SK-N-SH (cell line): ENCODE measurements at regions not wholly inside any gene's neighbourhood (a gene's known extent, or its start where the extent isn't known, plus 50 kb on each side); places are given as distances from the start of the nearest gene placed in this dataset.

Experiments used
- CTCF ChIA-PET: fragments of 300-600, 350-600 bp; formaldehyde crosslinking; extraction: SDS; loops from one replicate; lab custom pipeline; 2021; lab: Yijun Ruan, JAX
- POLR2A ChIA-PET: fragments of 350-600 bp; sonication (Branson Sonifier 250); formaldehyde crosslinking; extraction: SDS; loops from one replicate; lab custom pipeline; 2020; ENCODE audit warnings: antibody characterized with exemption, inconsistent platforms; lab: Yijun Ruan, JAX
- DNase-seq: peaks from one replicate; pipeline ENCODE4 v3.0.0; 2012
- H2AFZ ChIP-seq: fragments of 200-600 bp; sonication (generic); 2 replicates; pipeline ENCODE4 v1.8.1; 2016; ENCODE audit warnings: antibody characterized with exemption, mild to moderate bottlenecking, low read depth
- H3F3A ChIP-seq: fragments of 200-600 bp; sonication (generic); replicated peaks from 2 replicates; pipeline ENCODE3; 2016; ENCODE audit warnings: antibody characterized with exemption, mild to moderate bottlenecking; ENCODE audit not compliant: insufficient read depth
- H3K27ac ChIP-seq, 2 experiments: fragments of 200-500 bp in 1 of 2; fragments of 200-600 bp in 1 of 2; sonication (Bioruptor generic) in 1 of 2; sonication (generic), shearing (Covaris generic) in 1 of 2; 2 replicates each; pipeline versions ENCODE4 v1.5.1 to v1.6.1; 2014 to 2016; ENCODE audit warnings: low read depth in 2 of 2, inconsistent platforms in 1 of 2, low read length in 1 of 2, mild to moderate bottlenecking in 1 of 2, mixed read lengths in 1 of 2
- H3K27me3 ChIP-seq: fragments of 200-600 bp; sonication (generic), shearing (Covaris generic); 2 replicates; pipeline ENCODE4 v1.6.1; 2016; ENCODE audit warnings: mixed run types; ENCODE audit not compliant: insufficient read depth
- H3K36me3 ChIP-seq, 2 experiments: fragments of 200-500 bp in 1 of 2; fragments of 200-600 bp in 1 of 2; sonication (Bioruptor generic) in 1 of 2; sonication (generic) in 1 of 2; replicated peaks in 1 of 2; 2 replicates each; pipeline versions ENCODE3 to v1.5.1; 2014 to 2016; ENCODE audit warnings: low read length in 1 of 2, mild to moderate bottlenecking in 1 of 2; ENCODE audit not compliant: insufficient read depth in 2 of 2, control insufficient read depth in 1 of 2
- H3K4me1 ChIP-seq, 2 experiments: fragments of 200-500 bp in 1 of 2; fragments of 200-600 bp in 1 of 2; sonication (Bioruptor generic) in 1 of 2; sonication (generic), shearing (Covaris generic) in 1 of 2; 2 replicates each; pipeline versions ENCODE4 v1.5.1 to v1.6.1; 2014 to 2016; ENCODE audit warnings: low read depth in 1 of 2, low read length in 1 of 2, mixed run types in 1 of 2; ENCODE audit not compliant: insufficient read depth in 2 of 2, control insufficient read depth in 1 of 2
- H3K4me2 ChIP-seq: fragments of 200-600 bp; sonication (generic), shearing (Covaris generic); 2 replicates; pipeline ENCODE4 v1.6.1; 2017; ENCODE audit warnings: mixed run types
- H3K4me3 ChIP-seq, 2 experiments: fragments of 200-500 bp in 1 of 2; fragments of 200-600 bp in 1 of 2; sonication (Bioruptor generic) in 1 of 2; sonication (generic), shearing (Covaris generic) in 1 of 2; 2 replicates each; pipeline versions ENCODE4 v1.5.1 to v1.8.1; 2014 to 2016; ENCODE audit warnings: low read depth in 2 of 2, inconsistent platforms in 1 of 2, low read length in 1 of 2, mild to moderate bottlenecking in 1 of 2, mixed read lengths in 1 of 2, moderate library complexity in 1 of 2
- H3K79me2 ChIP-seq: fragments of 200-600 bp; sonication (generic); 2 replicates; pipeline ENCODE4 v1.8.1; 2017; ENCODE audit warnings: mild to moderate bottlenecking; ENCODE audit not compliant: insufficient read depth
- H3K9ac ChIP-seq: fragments of 200-600 bp; sonication (generic); 2 replicates; pipeline ENCODE4 v1.6.1; 2017; ENCODE audit warnings: mixed run types
- H3K9me2 ChIP-seq: fragments of 200-600 bp; sonication (generic); 2 replicates; pipeline ENCODE4 v1.6.1; 2017; ENCODE audit warnings: mixed run types
- H3K9me3 ChIP-seq: fragments of 200-600 bp; sonication (generic); 2 replicates; pipeline ENCODE4 v1.6.1; 2017; ENCODE audit warnings: mixed run types, mild to moderate bottlenecking, moderate library complexity
- H4K20me1 ChIP-seq: fragments of 200-600 bp; sonication (generic); 2 replicates; pipeline ENCODE4 v1.6.1; 2017; ENCODE audit warnings: mild to moderate bottlenecking, mixed run types; ENCODE audit not compliant: insufficient read depth
- FOSL2 ChIP-seq: IDR thresholded peaks from 2 replicates; pipeline ENCODE4 v1.4.0; 2012; ENCODE audit warnings: low read depth, mild to moderate bottlenecking, moderate library complexity, borderline replicate concordance
- FOXJ3 ChIP-seq: sonication (generic); formaldehyde crosslinking; IDR thresholded peaks from 2 replicates; pipeline ENCODE4 v1.5.1; 2020; ENCODE audit warnings: mild to moderate bottlenecking, missing genetic modification reagents
- GATA2 ChIP-seq: sonication (generic); formaldehyde crosslinking; IDR thresholded peaks from 2 replicates; pipeline ENCODE4 v1.5.0; 2020; ENCODE audit warnings: mild to moderate bottlenecking, missing genetic modification reagents
- IRF3 ChIP-seq: fragments of 150-350 bp; IDR thresholded peaks from 2 replicates; pipeline ENCODE4 v1.6.1; 2016; ENCODE audit warnings: mild to moderate bottlenecking, low read depth, low read length
- MEF2A ChIP-seq: IDR thresholded peaks from 2 replicates; pipeline ENCODE4 v1.4.0; 2012; ENCODE audit warnings: low read depth, borderline replicate concordance
- MXI1 ChIP-seq: IDR thresholded peaks from 2 replicates; pipeline ENCODE4 v1.6.1; 2012; ENCODE audit warnings: mild to moderate bottlenecking, low read depth, low read length, improper control_type of control experiment
- NRF1 ChIP-seq: IDR thresholded peaks from 2 replicates; pipeline ENCODE4 v1.6.1; 2012; ENCODE audit warnings: low read depth, mild to moderate bottlenecking, low read length
- POLR2AphosphoS5 ChIP-seq: IDR thresholded peaks from 2 replicates; pipeline ENCODE4 v1.6.1; 2012; ENCODE audit warnings: low read depth, low read length
- RCOR1 ChIP-seq: fragments of 150-350 bp; IDR thresholded peaks from 2 replicates; pipeline ENCODE4 v1.6.1; 2017; ENCODE audit warnings: antibody characterized with exemption, low read length
- RFX5 ChIP-seq: IDR thresholded peaks from 2 replicates; pipeline ENCODE4 v1.6.1; 2012; ENCODE audit warnings: mild to moderate bottlenecking, improper control_type of control experiment, low read length
- SIN3A ChIP-seq: IDR thresholded peaks from 2 replicates; pipeline ENCODE4 v1.6.1; 2012; ENCODE audit warnings: low read depth, mild to moderate bottlenecking, low read length, moderate library complexity, borderline replicate concordance
- SMC3 ChIP-seq: IDR thresholded peaks from 2 replicates; pipeline ENCODE4 v1.6.1; 2012; ENCODE audit warnings: low read depth, low read length, improper control_type of control experiment
- USF1 ChIP-seq: IDR thresholded peaks from 2 replicates; pipeline ENCODE4 v1.4.0; 2012; ENCODE audit warnings: low read depth, borderline replicate concordance
- USF2 ChIP-seq: fragments of 150-350 bp; IDR thresholded peaks from 2 replicates; pipeline ENCODE4 v1.6.1; 2017; ENCODE audit warnings: antibody characterized with exemption, low read length, low read depth, borderline replicate concordance
- YY1 ChIP-seq: IDR thresholded peaks from 2 replicates; pipeline ENCODE4 v1.4.0; 2012; ENCODE audit warnings: low read depth, mild to moderate bottlenecking
- TF ChIP-seq, protein P1 (sequence below): fragments of 200-600 bp; sonication (generic); IDR thresholded peaks from 2 replicates; pipeline ENCODE4 v1.6.1; 2017; ENCODE audit warnings: antibody characterized with exemption, mild to moderate bottlenecking, moderate library complexity

DNA sequence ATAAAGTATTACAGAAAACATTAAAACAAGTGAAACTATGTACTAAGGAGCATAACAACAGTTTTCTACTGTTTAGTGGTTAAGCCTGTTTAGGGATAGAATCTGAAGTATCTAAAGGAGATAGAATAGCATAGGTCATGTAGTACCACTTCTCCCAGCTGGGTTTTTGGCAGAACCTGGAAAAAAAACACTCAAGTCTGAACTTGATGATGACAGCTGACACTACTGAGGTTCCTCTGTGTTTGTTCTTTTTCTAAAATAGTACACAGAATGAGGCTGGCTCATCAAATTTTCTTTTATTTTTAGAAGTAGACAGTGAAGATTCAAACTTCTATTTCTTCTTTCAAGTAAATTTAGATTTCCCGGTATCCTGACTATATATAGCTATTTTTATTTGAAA is 203.8 kb upstream of the ACO1 start (continued):
- TF ChIP-seq IRF3 (no peak), USF1 (no peak)

- TF ChIP-seq USF2 (no peak), RFX5 (no peak), GATA2 (CRISPR knock-in tag) (no peak), YY1 (no peak), USF1 (no peak), MEF2A (no peak), FOXJ3 (CRISPR knock-in tag) (no peak), RCOR1 (no peak), SMC3 (no peak), POLR2AphosphoS5 (no peak), SIN3A (no peak), MXI1 (no peak), FOSL2 (no peak), NRF1 (no peak)
- TF ChIP-seq, protein P1, sequence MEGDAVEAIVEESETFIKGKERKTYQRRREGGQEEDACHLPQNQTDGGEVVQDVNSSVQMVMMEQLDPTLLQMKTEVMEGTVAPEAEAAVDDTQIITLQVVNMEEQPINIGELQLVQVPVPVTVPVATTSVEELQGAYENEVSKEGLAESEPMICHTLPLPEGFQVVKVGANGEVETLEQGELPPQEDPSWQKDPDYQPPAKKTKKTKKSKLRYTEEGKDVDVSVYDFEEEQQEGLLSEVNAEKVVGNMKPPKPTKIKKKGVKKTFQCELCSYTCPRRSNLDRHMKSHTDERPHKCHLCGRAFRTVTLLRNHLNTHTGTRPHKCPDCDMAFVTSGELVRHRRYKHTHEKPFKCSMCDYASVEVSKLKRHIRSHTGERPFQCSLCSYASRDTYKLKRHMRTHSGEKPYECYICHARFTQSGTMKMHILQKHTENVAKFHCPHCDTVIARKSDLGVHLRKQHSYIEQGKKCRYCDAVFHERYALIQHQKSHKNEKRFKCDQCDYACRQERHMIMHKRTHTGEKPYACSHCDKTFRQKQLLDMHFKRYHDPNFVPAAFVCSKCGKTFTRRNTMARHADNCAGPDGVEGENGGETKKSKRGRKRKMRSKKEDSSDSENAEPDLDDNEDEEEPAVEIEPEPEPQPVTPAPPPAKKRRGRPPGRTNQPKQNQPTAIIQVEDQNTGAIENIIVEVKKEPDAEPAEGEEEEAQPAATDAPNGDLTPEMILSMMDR, result no peak
- H3K4me3 ChIP-seq, result no peak overlapping the region
- no peak for DNase-seq
- H2AFZ ChIP-seq, result no peak overlapping the region
- H3K27ac ChIP-seq, result no peak overlapping the region
- no peaks in the 10 kb centered on the region for H3F3A ChIP-seq
- no peak overlapping the region for H3K4me2 ChIP-seq
- H3K79me2 ChIP-seq, result no peaks in the 10 kb centered on the region
- no peaks in the 10 kb centered on the region for H3K9me3 ChIP-seq
- no peaks in the 10 kb centered on the region for H3K27me3 ChIP-seq
- no peaks in the 10 kb centered on the region for H3K9me2 ChIP-seq
- H3K4me1 ChIP-seq, result no peaks in the 10 kb centered on the region
- ChIA-PET POLR2A (no interaction called here), CTCF (interaction anchor here (1.2 kb wide), 1 partner anchor 10 kb away, joined by 3 read pairs; no protein-coding TSS in a partner anchor)
- no peak overlapping the region for H3K9ac ChIP-seq
- H4K20me1 ChIP-seq, result no peaks in the 10 kb centered on the region
- H3K36me3 ChIP-seq, result no peaks in the 10 kb centered on the region
These were observed 184.2 kb upstream of the ACO1 start for GRCh38 chr9:32200241-32200640.
